ENCODE measurements at regions not wholly inside any gene's neighbourhood (a gene's known extent, or its start where the extent isn't known, plus 50 kb on each side); places are given as distances from the start of the nearest gene placed in this dataset.

DNA sequence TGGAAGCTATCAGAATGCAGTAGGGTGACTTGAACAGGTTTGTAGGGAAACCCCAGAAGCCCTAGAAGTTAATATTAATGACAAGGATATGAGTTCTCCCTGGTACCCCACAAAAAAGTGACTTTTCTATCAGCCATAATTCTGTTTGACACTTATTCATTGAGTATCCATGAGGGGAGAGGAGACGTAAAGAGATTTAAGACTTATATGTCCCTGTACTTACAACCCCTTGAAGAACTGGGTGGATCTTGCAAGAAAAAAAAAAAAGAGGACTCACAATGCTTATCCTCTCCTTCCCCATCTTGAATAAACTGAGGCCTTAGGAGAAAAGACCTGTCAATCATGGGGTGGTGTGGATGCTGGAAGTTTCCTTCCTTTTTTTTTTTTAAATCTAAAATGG lies 203.5 kb downstream of the CBLN1 start:
- Histone ChIP-seq H3K9ac (ENCODE audit: low read depth in 1 of 2, low read length in 2 of 2) (no peak overlapping the region), H3K4me3 (ENCODE audit: low read depth in 1 of 3, low read length in 3 of 3) (no peak overlapping the region), H3K9me3 (ENCODE audit: control insufficient read depth in 4 of 4, low read length in 3 of 4) (peaks cover 5 to 17% (median 9%) of the 10 kb centered on the region in 4 donors), H3K27me3 (ENCODE audit: control insufficient read depth in 4 of 4, insufficient read depth in 4 of 4, low read length in 3 of 4) (peaks cover 0 to 3% (median 0%) of the 10 kb centered on the region in 4 donors), H3K27ac (ENCODE audit: low read depth in 1 of 2, low read length in 2 of 2) (no peak overlapping the region), H3K4me1 (ENCODE audit: control insufficient read depth in 4 of 4, insufficient read depth in 4 of 4, low read length in 3 of 4) (no peaks in the 10 kb centered on the region), H3K36me3 (ENCODE audit: control insufficient read depth in 4 of 4, insufficient read depth in 3 of 4, low read depth in 1 of 4, low read length in 3 of 4) (no peaks in the 10 kb centered on the region)
- DNase-seq (ENCODE audit: low spot score), result no peak
- WGBS, result 90% methylated on average over 1 of the region's 1 CpG
- TF ChIP-seq YY1 (IDR thresholded peaks at IDR 0.05) (no peak), NR2F2 (IDR thresholded peaks at IDR 0.05) (no peak), SP1 (IDR thresholded peaks at IDR 0.05) (no peak), RAD21 (IDR thresholded peaks at IDR 0.05) (no peak), HNF4G (IDR thresholded peaks at IDR 0.05) (no peak), GABPA (IDR thresholded peaks at IDR 0.05 in 1 of 2, conservative IDR thresholded peaks at IDR 0.05 in 1 of 2) (no peak)
- TF ChIP-seq, protein P1, sequence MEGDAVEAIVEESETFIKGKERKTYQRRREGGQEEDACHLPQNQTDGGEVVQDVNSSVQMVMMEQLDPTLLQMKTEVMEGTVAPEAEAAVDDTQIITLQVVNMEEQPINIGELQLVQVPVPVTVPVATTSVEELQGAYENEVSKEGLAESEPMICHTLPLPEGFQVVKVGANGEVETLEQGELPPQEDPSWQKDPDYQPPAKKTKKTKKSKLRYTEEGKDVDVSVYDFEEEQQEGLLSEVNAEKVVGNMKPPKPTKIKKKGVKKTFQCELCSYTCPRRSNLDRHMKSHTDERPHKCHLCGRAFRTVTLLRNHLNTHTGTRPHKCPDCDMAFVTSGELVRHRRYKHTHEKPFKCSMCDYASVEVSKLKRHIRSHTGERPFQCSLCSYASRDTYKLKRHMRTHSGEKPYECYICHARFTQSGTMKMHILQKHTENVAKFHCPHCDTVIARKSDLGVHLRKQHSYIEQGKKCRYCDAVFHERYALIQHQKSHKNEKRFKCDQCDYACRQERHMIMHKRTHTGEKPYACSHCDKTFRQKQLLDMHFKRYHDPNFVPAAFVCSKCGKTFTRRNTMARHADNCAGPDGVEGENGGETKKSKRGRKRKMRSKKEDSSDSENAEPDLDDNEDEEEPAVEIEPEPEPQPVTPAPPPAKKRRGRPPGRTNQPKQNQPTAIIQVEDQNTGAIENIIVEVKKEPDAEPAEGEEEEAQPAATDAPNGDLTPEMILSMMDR (IDR thresholded peaks at IDR 0.05; ENCODE audit: low read depth, low read length, missing input control), result no peak

DNA sequence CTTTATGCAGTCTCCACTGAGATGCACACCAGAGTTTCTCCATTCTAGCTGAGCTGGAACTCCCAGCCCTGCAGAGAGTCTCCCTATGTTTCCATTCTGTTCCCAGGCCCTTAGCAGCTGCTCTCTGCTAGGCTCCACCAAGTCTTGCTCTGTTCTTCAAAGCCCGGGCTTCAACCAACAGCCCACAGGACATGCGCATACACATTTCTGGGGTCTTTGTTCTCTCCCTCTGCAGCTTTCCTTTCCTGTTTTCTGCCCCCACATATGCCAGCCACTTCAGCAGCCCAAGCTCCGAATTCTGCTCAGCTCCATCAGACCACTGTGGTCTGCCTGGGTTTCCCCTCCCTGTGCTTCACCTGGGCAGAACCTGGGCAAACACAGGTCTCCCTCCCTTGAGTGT lies 205.9 kb downstream of the CBLN1 start:
- Histone ChIP-seq H3K9ac (ENCODE audit: low read depth in 1 of 2, low read length in 2 of 2) (no peak overlapping the region), H3K27ac (ENCODE audit: low read depth in 1 of 2, low read length in 2 of 2) (no peak overlapping the region), H3K27me3 (ENCODE audit: control insufficient read depth in 4 of 4, insufficient read depth in 4 of 4, low read length in 3 of 4) (peaks cover 0 to 7% (median 0%) of the 10 kb centered on the region in 4 donors), H3K9me3 (ENCODE audit: control insufficient read depth in 4 of 4, low read length in 3 of 4) (peaks cover 5 to 14% (median 8%) of the 10 kb centered on the region in 4 donors), H3K4me3 (ENCODE audit: low read depth in 1 of 3, low read length in 3 of 3) (no peak overlapping the region), H3K4me1 (ENCODE audit: control insufficient read depth in 4 of 4, insufficient read depth in 4 of 4, low read length in 3 of 4) (no peaks in the 10 kb centered on the region), H3K36me3 (ENCODE audit: control insufficient read depth in 4 of 4, insufficient read depth in 3 of 4, low read depth in 1 of 4, low read length in 3 of 4) (no peaks in the 10 kb centered on the region)
- WGBS, result 72% methylated on average over 3 of the region's 3 CpGs
- TF ChIP-seq, protein P2, sequence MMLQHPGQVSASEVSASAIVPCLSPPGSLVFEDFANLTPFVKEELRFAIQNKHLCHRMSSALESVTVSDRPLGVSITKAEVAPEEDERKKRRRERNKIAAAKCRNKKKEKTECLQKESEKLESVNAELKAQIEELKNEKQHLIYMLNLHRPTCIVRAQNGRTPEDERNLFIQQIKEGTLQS (IDR thresholded peaks at IDR 0.05), result no peak
- no peak for TF ChIP-seq HNF4A (conservative IDR thresholded peaks at IDR 0.05)
- TF ChIP-seq, protein P3, sequence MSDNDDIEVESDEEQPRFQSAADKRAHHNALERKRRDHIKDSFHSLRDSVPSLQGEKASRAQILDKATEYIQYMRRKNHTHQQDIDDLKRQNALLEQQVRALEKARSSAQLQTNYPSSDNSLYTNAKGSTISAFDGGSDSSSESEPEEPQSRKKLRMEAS (IDR thresholded peaks at IDR 0.05), result no peak
- no peak for TF ChIP-seq SP1 (IDR thresholded peaks at IDR 0.05)
- no peak for TF ChIP-seq FOXA1 (IDR thresholded peaks at IDR 0.05)
- no peak for TF ChIP-seq RXRA (IDR thresholded peaks at IDR 0.05)
- TF ChIP-seq TAF1 (conservative IDR thresholded peaks at IDR 0.05), result no peak
- TF ChIP-seq FOXA2 (IDR thresholded peaks at IDR 0.05), result no peak
- TF ChIP-seq YY1 (IDR thresholded peaks at IDR 0.05), result no peak
- no peak for TF ChIP-seq GABPA (IDR thresholded peaks at IDR 0.05 in 1 of 2, conservative IDR thresholded peaks at IDR 0.05 in 1 of 2)
- TF ChIP-seq, protein P4, sequence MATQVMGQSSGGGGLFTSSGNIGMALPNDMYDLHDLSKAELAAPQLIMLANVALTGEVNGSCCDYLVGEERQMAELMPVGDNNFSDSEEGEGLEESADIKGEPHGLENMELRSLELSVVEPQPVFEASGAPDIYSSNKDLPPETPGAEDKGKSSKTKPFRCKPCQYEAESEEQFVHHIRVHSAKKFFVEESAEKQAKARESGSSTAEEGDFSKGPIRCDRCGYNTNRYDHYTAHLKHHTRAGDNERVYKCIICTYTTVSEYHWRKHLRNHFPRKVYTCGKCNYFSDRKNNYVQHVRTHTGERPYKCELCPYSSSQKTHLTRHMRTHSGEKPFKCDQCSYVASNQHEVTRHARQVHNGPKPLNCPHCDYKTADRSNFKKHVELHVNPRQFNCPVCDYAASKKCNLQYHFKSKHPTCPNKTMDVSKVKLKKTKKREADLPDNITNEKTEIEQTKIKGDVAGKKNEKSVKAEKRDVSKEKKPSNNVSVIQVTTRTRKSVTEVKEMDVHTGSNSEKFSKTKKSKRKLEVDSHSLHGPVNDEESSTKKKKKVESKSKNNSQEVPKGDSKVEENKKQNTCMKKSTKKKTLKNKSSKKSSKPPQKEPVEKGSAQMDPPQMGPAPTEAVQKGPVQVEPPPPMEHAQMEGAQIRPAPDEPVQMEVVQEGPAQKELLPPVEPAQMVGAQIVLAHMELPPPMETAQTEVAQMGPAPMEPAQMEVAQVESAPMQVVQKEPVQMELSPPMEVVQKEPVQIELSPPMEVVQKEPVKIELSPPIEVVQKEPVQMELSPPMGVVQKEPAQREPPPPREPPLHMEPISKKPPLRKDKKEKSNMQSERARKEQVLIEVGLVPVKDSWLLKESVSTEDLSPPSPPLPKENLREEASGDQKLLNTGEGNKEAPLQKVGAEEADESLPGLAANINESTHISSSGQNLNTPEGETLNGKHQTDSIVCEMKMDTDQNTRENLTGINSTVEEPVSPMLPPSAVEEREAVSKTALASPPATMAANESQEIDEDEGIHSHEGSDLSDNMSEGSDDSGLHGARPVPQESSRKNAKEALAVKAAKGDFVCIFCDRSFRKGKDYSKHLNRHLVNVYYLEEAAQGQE (IDR thresholded peaks at IDR 0.05), result no peak
- TF ChIP-seq JUND (IDR thresholded peaks at IDR 0.05), result no peak
- no peak for TF ChIP-seq EGR1 (IDR thresholded peaks at IDR 0.05; ENCODE audit: low read depth in 2 of 2)
- TF ChIP-seq NR2F2 (IDR thresholded peaks at IDR 0.05), result no peak
- no peak for DNase-seq (ENCODE audit: low spot score)
